ENCODE measurements at regions not wholly inside any gene's neighbourhood (a gene's known extent, or its start where the extent isn't known, plus 50 kb on each side); places are given as distances from the start of the nearest gene placed in this dataset.

- Histone ChIP-seq H3K27ac (replicated peaks) (no peak overlapping the region), H3K4me1 (peaks cover 27% of the 10 kb centered on the region), H3K9me3 (replicated peaks) (no peaks in the 10 kb centered on the region), H3K4me3 (no peak overlapping the region), H3K36me3 (no peaks in the 10 kb centered on the region), H3K27me3 (ENCODE audit: low read depth) (no peaks in the 10 kb centered on the region)
- DNase-seq: no peak
- intact Hi-C loops (cut with micrococcal nuclease): no loop called here
- no peak for TF ChIP-seq CTCF (IDR thresholded peaks at IDR 0.05; ENCODE audit: borderline replicate concordance)
Measured at GRCh38 chr2:160924936-160925353, 235.3 kb upstream of the TANK start.

GRCh38 chr2:160925956-160926355, 234.3 kb upstream of the TANK start:
- Histone ChIP-seq H3K4me1 (peaks cover 22% of the 10 kb centered on the region), H3K27ac (replicated peaks) (no peak overlapping the region), H3K4me3 (no peak overlapping the region), H3K36me3 (no peaks in the 10 kb centered on the region), H3K9me3 (replicated peaks) (no peaks in the 10 kb centered on the region), H3K27me3 (ENCODE audit: low read depth) (no peaks in the 10 kb centered on the region)
- no peak for DNase-seq
- TF ChIP-seq CTCF (IDR thresholded peaks at IDR 0.05; ENCODE audit: borderline replicate concordance): no peak
- intact Hi-C loops (cut with micrococcal nuclease): no loop called here

GRCh38 chr2:160927324-160927723, 232.9 kb upstream of the TANK start:
- H3K9me3 ChIP-seq (replicated peaks): no peaks in the 10 kb centered on the region
- no peak for TF ChIP-seq CTCF (IDR thresholded peaks at IDR 0.05; ENCODE audit: borderline replicate concordance)
- DNase-seq: no peak

GRCh38 chr2:160928854-160929301, 231.3 kb upstream of the TANK start:
- Histone ChIP-seq H3K27me3 (ENCODE audit: low read depth) (no peaks in the 10 kb centered on the region), H3K4me1 (peaks cover 9% of the 10 kb centered on the region), H3K4me3 (no peak overlapping the region), H3K27ac (replicated peaks) (no peak overlapping the region), H3K9me3 (replicated peaks) (no peaks in the 10 kb centered on the region), H3K36me3 (no peaks in the 10 kb centered on the region)
- no peak for DNase-seq
- no peak for TF ChIP-seq CTCF (IDR thresholded peaks at IDR 0.05; ENCODE audit: borderline replicate concordance)
- intact Hi-C loops (cut with micrococcal nuclease): no loop called here

More at GRCh38 chr2:160927324-160927723, 232.9 kb upstream of the TANK start:
- no peak overlapping the region for H3K4me3 ChIP-seq
- H3K27me3 ChIP-seq (ENCODE audit: low read depth): no peaks in the 10 kb centered on the region
- intact Hi-C loops (cut with micrococcal nuclease): no loop called here
- H3K27ac ChIP-seq (replicated peaks): no peak overlapping the region
- peaks cover 9% of the 10 kb centered on the region for H3K4me1 ChIP-seq
- no peaks in the 10 kb centered on the region for H3K36me3 ChIP-seq

GRCh38 chr2:160931531-160931930, 228.7 kb upstream of the TANK start:
- no peaks in the 10 kb centered on the region for H3K36me3 ChIP-seq
- no peak overlapping the region for H3K27ac ChIP-seq (replicated peaks)
- TF ChIP-seq CTCF (IDR thresholded peaks at IDR 0.05; ENCODE audit: borderline replicate concordance): no peak
- H3K4me3 ChIP-seq: no peak overlapping the region
- peaks cover 9% of the 10 kb centered on the region for H3K4me1 ChIP-seq
- intact Hi-C loops (cut with micrococcal nuclease): no loop called here
- DNase-seq: no peak
- H3K27me3 ChIP-seq (ENCODE audit: low read depth): no peaks in the 10 kb centered on the region
- H3K9me3 ChIP-seq (replicated peaks): no peaks in the 10 kb centered on the region

GRCh38 chr2:160932960-160933359, 227.3 kb upstream of the TANK start:
- intact Hi-C loops (cut with micrococcal nuclease): no loop called here
- Histone ChIP-seq H3K27me3 (ENCODE audit: low read depth) (no peaks in the 10 kb centered on the region), H3K27ac (replicated peaks) (no peak overlapping the region), H3K4me1 (peaks cover 9% of the 10 kb centered on the region), H3K4me3 (no peak overlapping the region), H3K36me3 (no peaks in the 10 kb centered on the region), H3K9me3 (replicated peaks) (no peaks in the 10 kb centered on the region)
- no peak for TF ChIP-seq CTCF (IDR thresholded peaks at IDR 0.05; ENCODE audit: borderline replicate concordance)
- DNase-seq: no peak
